ENCODE measurements at regions not wholly inside any gene's neighbourhood (a gene's known extent, or its start where the extent isn't known, plus 50 kb on each side); places are given as distances from the start of the nearest gene placed in this dataset.

GRCh38 chr12:127280393-127281275 is 986.3 kb upstream of the TMEM132C start:
- H3K36me3 ChIP-seq (ENCODE audit: low read depth): no peaks in the 10 kb centered on the region
- no peaks in the 10 kb centered on the region for H3K9me3 ChIP-seq (ENCODE audit: insufficient read depth, low read depth)
- BruUV-seq (replicated peaks): no TSS peak
- no peak for TF ChIP-seq EZH2 (IDR thresholded peaks at IDR 0.05; ENCODE audit: low read depth)
- TF ChIP-seq, protein P1, sequence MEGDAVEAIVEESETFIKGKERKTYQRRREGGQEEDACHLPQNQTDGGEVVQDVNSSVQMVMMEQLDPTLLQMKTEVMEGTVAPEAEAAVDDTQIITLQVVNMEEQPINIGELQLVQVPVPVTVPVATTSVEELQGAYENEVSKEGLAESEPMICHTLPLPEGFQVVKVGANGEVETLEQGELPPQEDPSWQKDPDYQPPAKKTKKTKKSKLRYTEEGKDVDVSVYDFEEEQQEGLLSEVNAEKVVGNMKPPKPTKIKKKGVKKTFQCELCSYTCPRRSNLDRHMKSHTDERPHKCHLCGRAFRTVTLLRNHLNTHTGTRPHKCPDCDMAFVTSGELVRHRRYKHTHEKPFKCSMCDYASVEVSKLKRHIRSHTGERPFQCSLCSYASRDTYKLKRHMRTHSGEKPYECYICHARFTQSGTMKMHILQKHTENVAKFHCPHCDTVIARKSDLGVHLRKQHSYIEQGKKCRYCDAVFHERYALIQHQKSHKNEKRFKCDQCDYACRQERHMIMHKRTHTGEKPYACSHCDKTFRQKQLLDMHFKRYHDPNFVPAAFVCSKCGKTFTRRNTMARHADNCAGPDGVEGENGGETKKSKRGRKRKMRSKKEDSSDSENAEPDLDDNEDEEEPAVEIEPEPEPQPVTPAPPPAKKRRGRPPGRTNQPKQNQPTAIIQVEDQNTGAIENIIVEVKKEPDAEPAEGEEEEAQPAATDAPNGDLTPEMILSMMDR (conservative IDR thresholded peaks at IDR 0.05): no peak
- no peaks in the 10 kb centered on the region for H3K9me2 ChIP-seq (ENCODE audit: insufficient read depth)
- no peaks in the 10 kb centered on the region for H3K4me1 ChIP-seq (replicated peaks; ENCODE audit: insufficient read depth)
- ChIA-PET CTCF (no interaction called here), POLR2A (ENCODE audit: unreplicated experiment) (no interaction called here)
- no peak overlapping the region for H2AFZ ChIP-seq
- H3F3A ChIP-seq (ENCODE audit: insufficient read depth, low read depth): no peaks in the 10 kb centered on the region
- no peaks in the 10 kb centered on the region for H3K27me3 ChIP-seq (ENCODE audit: insufficient read depth, low read depth)
- no peaks in the 10 kb centered on the region for H4K20me1 ChIP-seq (ENCODE audit: insufficient read depth)
- no peak overlapping the region for H3K4me2 ChIP-seq
- no peaks in the 10 kb centered on the region for H3K79me2 ChIP-seq (ENCODE audit: low read depth)
- no peak for DNase-seq
- no peak overlapping the region for H3K4me3 ChIP-seq
- intact Hi-C loops (cut with micrococcal nuclease; ENCODE audit: unreplicated experiment): no loop called here
- H3K27ac ChIP-seq: no peak overlapping the region

DNA sequence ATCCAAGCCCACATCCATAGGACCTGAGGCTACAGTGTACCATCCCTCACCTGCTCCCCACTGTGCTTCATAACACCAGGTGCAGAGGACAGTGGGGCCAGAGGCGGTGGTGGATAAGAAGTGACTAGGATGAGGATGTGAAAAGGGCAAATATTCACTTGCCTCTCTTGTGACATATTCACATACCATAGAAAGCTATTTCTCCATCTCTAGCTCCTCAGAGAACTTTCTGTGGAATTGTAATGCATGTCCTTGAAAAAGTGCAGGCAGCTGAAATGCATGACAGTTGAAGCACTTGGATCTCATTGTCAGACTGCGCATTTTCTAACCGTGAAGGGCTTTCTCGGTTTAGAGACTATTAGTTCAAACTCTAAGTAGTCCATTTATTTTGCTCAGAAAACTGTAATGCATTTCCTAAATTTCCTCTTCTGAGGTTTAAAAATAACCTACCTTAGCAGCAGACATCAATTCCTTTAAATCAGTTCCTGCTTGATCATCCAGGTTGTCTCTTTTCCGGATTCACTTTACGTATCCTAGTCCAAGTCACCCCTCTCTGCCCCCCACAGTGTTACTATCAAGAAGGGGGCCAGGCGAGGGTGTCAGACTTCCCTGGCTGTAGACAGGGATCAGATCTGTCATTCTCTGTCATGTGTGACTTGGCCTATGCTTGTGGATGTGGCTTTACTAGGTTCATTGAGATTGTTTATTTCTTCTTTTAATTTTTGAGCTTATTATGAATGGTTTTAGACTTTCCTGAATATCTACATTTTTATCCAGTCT is 984.0 kb upstream of the TMEM132C start:
- ChIA-PET CTCF (no interaction called here), POLR2A (ENCODE audit: unreplicated experiment) (no interaction called here)
- Histone ChIP-seq H2AFZ (no peak overlapping the region), H3K4me3 (no peak overlapping the region), H3K9me3 (ENCODE audit: insufficient read depth, low read depth) (no peaks in the 10 kb centered on the region), H4K20me1 (ENCODE audit: insufficient read depth) (no peaks in the 10 kb centered on the region), H3K9me2 (ENCODE audit: insufficient read depth) (no peaks in the 10 kb centered on the region), H3F3A (ENCODE audit: insufficient read depth, low read depth) (no peaks in the 10 kb centered on the region), H3K27me3 (ENCODE audit: insufficient read depth, low read depth) (no peaks in the 10 kb centered on the region), H3K4me2 (no peak overlapping the region), H3K4me1 (replicated peaks; ENCODE audit: insufficient read depth) (no peaks in the 10 kb centered on the region), H3K27ac (no peak overlapping the region), H3K79me2 (ENCODE audit: low read depth) (no peaks in the 10 kb centered on the region), H3K36me3 (ENCODE audit: low read depth) (no peaks in the 10 kb centered on the region)
- no peak for DNase-seq
- intact Hi-C loops (cut with micrococcal nuclease; ENCODE audit: unreplicated experiment): no loop called here
- BruUV-seq (replicated peaks): no TSS peak
- no peak for TF ChIP-seq EZH2 (IDR thresholded peaks at IDR 0.05; ENCODE audit: low read depth)
- TF ChIP-seq, protein P1 (conservative IDR thresholded peaks at IDR 0.05): no peak

- BruUV-seq (replicated peaks): no TSS peak
- H3K4me3 ChIP-seq: no peak overlapping the region
- no peaks in the 10 kb centered on the region for H3F3A ChIP-seq (ENCODE audit: insufficient read depth, low read depth)
- intact Hi-C loops (cut with micrococcal nuclease; ENCODE audit: unreplicated experiment): no loop called here
- H3K79me2 ChIP-seq (ENCODE audit: low read depth): no peaks in the 10 kb centered on the region
- no peaks in the 10 kb centered on the region for H3K36me3 ChIP-seq (ENCODE audit: low read depth)
- no peaks in the 10 kb centered on the region for H3K27me3 ChIP-seq (ENCODE audit: insufficient read depth, low read depth)
- DNase-seq: no peak
- no peaks in the 10 kb centered on the region for H4K20me1 ChIP-seq (ENCODE audit: insufficient read depth)
- no peak overlapping the region for H3K4me2 ChIP-seq
- H3K27ac ChIP-seq: no peak overlapping the region
- TF ChIP-seq EZH2 (IDR thresholded peaks at IDR 0.05; ENCODE audit: low read depth): no peak
- TF ChIP-seq, protein P1 (conservative IDR thresholded peaks at IDR 0.05): no peak
- no peaks in the 10 kb centered on the region for H3K9me2 ChIP-seq (ENCODE audit: insufficient read depth)
- H2AFZ ChIP-seq: no peak overlapping the region
- H3K9me3 ChIP-seq (ENCODE audit: insufficient read depth, low read depth): no peaks in the 10 kb centered on the region
- POLR2A ChIA-PET (ENCODE audit: unreplicated experiment): no interaction called here
- CTCF ChIA-PET: no interaction called here
- H3K4me1 ChIP-seq (replicated peaks; ENCODE audit: insufficient read depth): no peaks in the 10 kb centered on the region
Observed at GRCh38 chr12:127284021-127284420, 982.9 kb upstream of the TMEM132C start.
